Activated T-cell treated with anti-CD3 and anti-CD28 coated beads for 24 hours (primary cell): ENCODE measurements at regions not wholly inside any gene's neighbourhood (a gene's known extent, or its start where the extent isn't known, plus 50 kb on each side); places are given as distances from the start of the nearest gene placed in this dataset.

ENCODE experiments used
- DNase-seq: peaks from one replicate; pipeline ENCODE4 v3.0.0-alpha.2; 2020; ENCODE audit warnings: low read depth

DNA sequence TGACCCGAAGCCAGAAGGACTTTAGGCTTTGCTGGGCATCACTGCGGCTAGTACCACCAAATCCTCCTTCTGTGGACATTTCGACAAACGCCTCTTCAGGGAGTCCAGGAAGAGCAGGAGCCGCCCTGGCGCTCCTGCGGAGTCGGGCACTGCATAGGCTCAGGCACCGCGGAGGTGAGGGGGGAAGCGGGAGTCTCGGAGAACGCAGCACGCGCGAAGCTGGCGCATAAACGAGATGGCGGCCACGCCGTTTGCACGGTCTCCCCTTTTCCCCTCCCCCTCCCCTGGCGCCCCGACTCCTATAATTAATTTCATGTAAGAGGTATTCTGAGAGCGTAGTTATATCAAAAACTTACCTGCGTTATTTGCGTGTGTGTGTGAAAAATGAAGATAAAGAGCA, 137.8 kb upstream of the GAS1 start:
- no peak for DNase-seq

- DNase-seq = no peak
These were observed 138.2 kb upstream of the GAS1 start for GRCh38 chr9:87085521-87085920.

DNA sequence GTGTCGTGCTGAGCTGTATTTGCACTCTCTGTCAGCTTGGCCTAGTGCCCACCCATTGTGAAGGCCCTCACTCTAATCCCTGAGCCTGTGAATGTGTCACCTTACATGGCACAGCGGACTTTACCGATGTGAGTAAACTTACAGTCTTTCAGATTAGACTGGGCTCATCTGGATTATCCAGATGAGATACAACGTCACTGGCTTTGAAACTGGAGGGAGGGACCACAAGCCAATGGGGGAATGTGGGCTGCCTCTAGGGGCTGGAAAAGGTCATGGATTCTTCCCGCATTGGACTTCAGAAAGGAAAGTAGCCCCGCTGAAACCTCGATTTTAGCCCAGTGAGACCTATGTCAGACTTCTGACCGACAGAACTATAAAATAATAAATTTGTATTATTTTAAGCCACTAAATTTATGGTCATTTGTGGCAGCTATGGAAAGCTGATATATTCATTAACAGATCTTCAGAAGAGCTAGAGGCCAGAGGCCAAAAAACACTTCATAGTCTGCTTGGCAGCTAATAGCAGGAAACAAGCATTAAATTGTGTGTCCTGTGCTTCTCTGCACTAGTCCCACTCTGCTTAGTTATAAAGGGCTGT, 139.0 kb upstream of the GAS1 start:
- DNase-seq = no peak

DNA sequence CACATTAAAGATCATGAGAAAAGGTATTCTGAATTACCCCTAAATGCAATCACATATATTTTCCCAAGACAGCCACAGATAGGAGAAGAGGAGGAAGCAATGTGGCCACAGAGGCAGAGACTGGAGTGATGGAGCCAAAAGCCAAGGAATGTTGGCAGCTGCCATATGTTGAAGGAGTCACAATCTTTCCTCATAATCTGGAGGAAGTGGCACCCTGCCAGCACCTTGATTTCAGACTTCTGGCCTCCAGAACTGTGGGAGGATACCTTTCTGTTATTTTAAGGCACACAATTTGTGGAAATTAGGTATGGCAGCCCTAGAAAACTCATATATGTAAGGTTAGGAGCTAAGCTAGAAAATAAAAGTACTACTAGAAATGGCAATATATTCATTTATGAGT, 139.9 kb upstream of the GAS1 start:
- DNase-seq = no peak

DNA sequence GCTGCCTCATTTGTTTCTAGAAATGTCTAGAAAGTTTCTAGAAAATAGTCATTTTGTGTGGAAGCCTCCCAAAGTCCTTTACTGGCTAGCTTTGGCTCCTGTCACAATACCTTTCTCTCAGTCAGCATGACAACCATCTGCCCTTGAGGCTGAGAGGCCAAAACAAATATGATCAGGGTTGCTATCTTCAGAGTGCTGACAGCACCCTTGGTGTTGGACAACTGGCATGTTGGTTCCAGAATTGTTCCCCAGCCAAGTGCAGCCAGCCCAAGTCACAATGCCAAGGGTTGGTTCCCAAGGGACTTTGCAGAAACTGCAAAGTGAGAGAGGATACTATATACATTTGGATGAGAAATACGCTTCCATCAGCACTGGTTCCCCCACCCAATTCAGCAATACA, 140.9 kb upstream of the GAS1 start:
- no peak for DNase-seq

DNA sequence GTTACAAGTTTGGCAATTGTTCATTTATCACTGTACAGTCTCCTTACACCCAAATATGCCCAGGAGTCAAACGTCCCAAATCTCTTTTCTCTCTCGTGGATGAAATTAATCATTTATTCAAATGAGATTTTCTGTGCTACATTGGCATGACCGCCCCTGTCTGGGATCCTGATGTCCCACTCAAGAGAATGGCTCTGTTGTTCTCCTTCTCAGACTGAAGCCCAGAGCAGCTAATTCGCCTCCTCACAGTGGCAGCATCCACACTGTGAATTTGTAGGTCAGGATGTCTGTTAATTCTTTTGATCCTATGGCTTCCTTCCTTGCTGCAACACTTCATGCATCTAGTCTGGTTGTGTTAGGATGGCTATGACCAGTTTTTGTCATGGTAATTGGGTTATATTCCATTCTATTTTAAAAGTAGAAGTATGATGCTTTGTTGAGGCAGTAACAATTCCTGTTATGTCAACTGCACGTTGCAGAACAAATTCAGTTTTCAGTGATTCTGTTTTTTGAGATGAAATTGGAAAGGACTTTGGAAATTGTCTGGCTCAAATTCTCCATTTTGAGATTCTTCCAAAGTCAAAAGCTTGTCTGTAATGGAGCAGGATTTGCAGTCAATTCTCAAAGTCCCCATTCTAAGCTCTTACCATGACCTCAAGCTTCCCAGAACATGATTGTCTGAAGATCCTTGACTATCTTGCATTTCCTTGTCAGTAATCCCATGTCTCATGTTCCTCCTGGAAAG, 141.5 kb upstream of the GAS1 start:
- no peak for DNase-seq

- no peak for DNase-seq
These were observed 142.2 kb upstream of the GAS1 start for GRCh38 chr9:87089506-87089905.

DNA sequence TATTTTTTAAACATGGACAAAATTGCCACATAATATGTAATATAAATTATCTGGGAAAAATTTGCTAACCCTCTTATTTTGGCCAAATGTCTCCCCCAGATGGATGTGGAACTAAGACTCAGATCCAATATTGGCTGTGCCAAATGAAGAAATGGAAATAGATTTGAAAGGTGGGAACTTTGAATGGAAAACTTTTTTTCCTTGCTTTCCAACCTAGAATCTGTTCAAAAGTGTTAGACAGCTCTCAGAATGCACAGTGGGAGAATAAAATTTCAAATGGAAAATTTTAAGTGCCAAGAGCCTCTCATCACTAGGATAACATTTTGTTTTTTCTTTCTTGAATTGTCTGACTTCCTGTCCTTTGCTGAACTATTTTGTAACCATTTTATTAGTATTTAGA, 142.6 kb upstream of the GAS1 start:
- no peak for DNase-seq

DNA sequence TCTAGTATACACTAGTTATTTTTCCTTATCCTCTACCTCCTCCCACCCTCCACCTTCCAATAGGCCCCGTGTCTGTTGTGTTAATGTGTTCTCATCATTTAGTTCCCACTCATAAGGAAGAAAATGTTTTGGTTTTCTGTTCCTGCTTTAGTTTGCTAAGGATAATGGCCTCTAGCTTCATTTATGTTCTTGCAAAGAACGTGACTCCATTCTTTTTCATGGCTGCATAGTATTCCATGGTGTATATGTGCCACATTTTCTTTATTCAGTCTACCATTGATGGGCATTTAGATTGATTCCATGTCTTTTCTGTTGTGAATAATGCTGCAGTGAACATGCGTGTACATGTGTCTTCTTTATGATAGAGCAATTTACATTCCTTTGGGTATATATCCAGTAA, 146.5 kb upstream of the GAS1 start:
- no peak for DNase-seq

- DNase-seq = no peak
These were observed 148.6 kb upstream of the GAS1 start for GRCh38 chr9:87095951-87096350.

DNA sequence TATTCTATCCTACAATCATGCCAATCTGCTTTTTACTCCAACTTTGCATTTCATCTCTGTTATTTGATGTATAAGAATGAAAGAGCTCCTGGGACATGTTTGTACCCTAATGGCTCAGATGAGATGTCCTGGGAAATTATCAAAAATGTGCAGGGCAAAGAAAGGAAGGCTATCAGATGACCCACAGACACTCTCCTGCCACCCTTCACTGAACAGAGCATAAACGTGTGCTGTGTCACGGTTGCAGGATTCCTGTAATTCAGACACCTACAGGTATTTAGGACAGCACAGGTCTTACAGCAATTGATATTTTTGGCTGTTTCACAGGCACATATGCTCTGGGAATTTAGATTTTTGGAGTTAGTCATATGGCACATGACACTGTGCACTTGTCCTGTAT, 149.2 kb upstream of the GAS1 start:
- DNase-seq = no peak

DNA sequence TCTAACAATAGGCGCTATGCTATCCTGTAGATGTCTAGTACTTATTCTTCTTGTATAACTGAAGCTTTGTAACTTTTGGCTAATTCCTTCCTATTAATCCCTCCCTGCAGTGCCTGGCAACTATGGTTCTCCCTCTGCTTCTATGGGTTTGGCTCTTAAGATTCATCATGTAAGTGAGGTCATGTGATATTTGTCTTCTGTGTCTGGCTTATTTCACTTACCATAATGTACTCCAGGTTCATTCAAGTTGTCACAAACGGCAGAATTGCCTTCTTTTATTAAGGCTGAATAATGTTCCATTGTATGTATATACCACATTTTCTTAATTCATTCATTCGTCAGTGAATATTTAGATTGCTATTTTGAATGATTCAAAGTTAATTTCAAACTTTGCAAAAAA, 149.9 kb upstream of the GAS1 start:
- DNase-seq = no peak

GRCh38 chr9:87099407-87099806, 152.1 kb upstream of the GAS1 start:
- no peak for DNase-seq

GRCh38 chr9:87100001-87100400, 152.7 kb upstream of the GAS1 start:
- no peak for DNase-seq

DNA sequence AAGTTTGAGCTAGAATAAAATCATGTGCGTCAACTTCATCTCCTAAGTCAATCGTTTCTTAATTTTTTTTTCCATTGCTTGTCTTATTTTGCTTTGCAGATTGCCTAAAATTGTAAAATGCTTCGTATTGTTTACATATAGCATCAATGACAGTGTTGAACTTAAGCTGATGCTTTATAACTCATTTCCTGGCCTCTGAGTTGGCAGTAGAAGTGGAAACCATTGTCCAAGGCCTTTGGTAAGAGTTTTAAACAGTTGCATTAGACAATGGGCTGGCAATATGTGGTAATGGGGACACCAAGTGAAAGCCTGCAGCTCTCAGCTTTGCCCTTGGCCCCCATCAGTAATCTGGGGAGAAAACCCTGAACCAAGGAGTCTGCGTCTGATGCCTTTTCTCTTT, 154.8 kb upstream of the GAS1 start:
- no peak for DNase-seq

DNA sequence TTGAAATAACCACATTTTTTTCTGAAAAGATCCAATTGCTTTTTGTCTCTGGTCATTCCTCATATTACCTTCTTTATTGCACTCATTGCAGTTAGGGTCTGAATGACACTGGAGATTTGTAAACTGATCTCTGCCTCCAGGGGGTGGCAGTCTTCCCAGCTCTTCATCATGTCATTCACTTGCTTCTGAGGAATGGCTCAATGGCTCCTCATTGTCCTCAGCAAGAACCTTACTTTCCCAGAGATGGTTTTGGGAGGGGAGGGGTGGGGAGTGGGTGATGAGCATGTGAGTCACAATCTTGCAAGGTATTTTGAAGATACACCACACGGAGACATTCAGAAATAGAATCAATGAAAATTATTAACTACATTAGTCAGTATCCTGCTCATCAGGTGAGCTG, 159.8 kb upstream of the GAS1 start:
- no peak for DNase-seq

GRCh38 chr9:87108661-87109060, 161.4 kb upstream of the GAS1 start:
- DNase-seq = no peak

GRCh38 chr9:87109231-87109631, 161.9 kb upstream of the GAS1 start:
- no peak for DNase-seq

GRCh38 chr9:87109851-87110250, 162.5 kb upstream of the GAS1 start:
- DNase-seq = no peak

GRCh38 chr9:87111010-87111409, 163.7 kb upstream of the GAS1 start:
- DNase-seq = no peak

GRCh38 chr9:87112656-87113055, 165.3 kb upstream of the GAS1 start:
- DNase-seq = no peak

GRCh38 chr9:87113874-87114273, 166.6 kb upstream of the GAS1 start:
- no peak for DNase-seq

- no peak for DNase-seq
These were observed 168.5 kb upstream of the GAS1 start for GRCh38 chr9:87115785-87116184.

- DNase-seq = no peak
These were observed 169.2 kb upstream of the GAS1 start for GRCh38 chr9:87116492-87116891.
